Neuronal stem cell (in vitro differentiated cells): ENCODE measurements at regions not wholly inside any gene's neighbourhood (a gene's known extent, or its start where the extent isn't known, plus 50 kb on each side); places are given as distances from the start of the nearest gene placed in this dataset.

ENCODE experiments used
- DNase-seq: peaks from one replicate; pipeline ENCODE4 v3.0.0-alpha.2; 2013; ENCODE audit warnings: low spot score
- H2AFZ ChIP-seq: one replicate; pipeline ENCODE4 v1.6.1; 2013; ENCODE audit warnings: mild to moderate bottlenecking, low read length, inconsistent platforms
- H2AK5ac ChIP-seq: 2 replicates; pipeline ENCODE4 v1.6.1; 2013; ENCODE audit warnings: low read depth, mild to moderate bottlenecking, inconsistent platforms, low read length, moderate library complexity, mixed read lengths
- H2BK120ac ChIP-seq: 2 replicates; pipeline ENCODE4 v1.6.1; 2013; ENCODE audit warnings: low read depth, mild to moderate bottlenecking, inconsistent platforms, low read length, moderate library complexity, mixed read lengths
- H2BK12ac ChIP-seq: one replicate; pipeline ENCODE4 v1.6.1; 2013; ENCODE audit warnings: low read length, inconsistent platforms
- H2BK15ac ChIP-seq: 2 replicates; pipeline ENCODE4 v1.6.1; 2013; ENCODE audit warnings: mild to moderate bottlenecking, low read length, inconsistent platforms, mixed read lengths
- H2BK5ac ChIP-seq: one replicate; pipeline ENCODE4 v1.6.1; 2013; ENCODE audit warnings: inconsistent platforms, mild to moderate bottlenecking, low read length, moderate library complexity
- H3K14ac ChIP-seq: one replicate; pipeline ENCODE4 v1.6.1; 2013; ENCODE audit warnings: low read length, inconsistent platforms
- H3K18ac ChIP-seq: 2 replicates; pipeline ENCODE4 v1.6.1; 2013; ENCODE audit warnings: low read length, inconsistent platforms
- H3K23ac ChIP-seq: 2 replicates; pipeline ENCODE4 v1.6.1; 2013; ENCODE audit warnings: low read depth, mild to moderate bottlenecking, mixed read lengths, low read length, inconsistent platforms; ENCODE audit not compliant: poor library complexity
- H3K27ac ChIP-seq: replicated peaks from 3 replicates; pipeline ENCODE4 v1.5.1; 2013; ENCODE audit warnings: low read length, inconsistent platforms
- H3K27me3 ChIP-seq, 3 experiments: 2 replicates each; pipeline ENCODE4 v1.6.1; 2013; ENCODE audit warnings: low read length in 3 of 3, mild to moderate bottlenecking in 2 of 3, inconsistent platforms in 1 of 3, low read depth in 1 of 3, mixed read lengths in 1 of 3, moderate library complexity in 1 of 3; ENCODE audit not compliant: control insufficient read depth in 3 of 3, insufficient read depth in 3 of 3
- H3K36me3 ChIP-seq, 2 donors: replicated peaks in 1 of 2; 2 replicates each; pipeline ENCODE4 v1.6.1; 2013; ENCODE audit warnings: low read length in 2 of 2; ENCODE audit not compliant: control insufficient read depth in 2 of 2, insufficient read depth in 2 of 2
- H3K4ac ChIP-seq: 2 replicates; pipeline ENCODE4 v1.6.1; 2013; ENCODE audit warnings: inconsistent platforms, mild to moderate bottlenecking, low read length, moderate library complexity
- H3K4me1 ChIP-seq, 2 donors: 1 replicate in 1 of 2; 2 replicates in 1 of 2; pipeline ENCODE4 v1.6.1; 2013; ENCODE audit warnings: low read length in 2 of 2, low read depth in 1 of 2; ENCODE audit not compliant: control insufficient read depth in 2 of 2, insufficient read depth in 1 of 2
- H3K4me2 ChIP-seq: one replicate; pipeline ENCODE4 v1.6.1; 2013; ENCODE audit warnings: mild to moderate bottlenecking, low read length, inconsistent platforms; ENCODE audit not compliant: insufficient read depth, poor library complexity, severe bottlenecking
- H3K4me3 ChIP-seq, 2 donors: 2 replicates each; pipeline ENCODE4 v1.5.1; 2013; ENCODE audit warnings: low read length in 2 of 2, mild to moderate bottlenecking in 2 of 2, inconsistent platforms in 1 of 2, moderate library complexity in 1 of 2
- H3K79me1 ChIP-seq: one replicate; pipeline ENCODE4 v1.6.1; 2013; ENCODE audit warnings: low read depth, mild to moderate bottlenecking, inconsistent platforms, low read length, moderate library complexity
- H3K9ac ChIP-seq: one replicate; pipeline ENCODE4 v1.6.1; 2013; ENCODE audit warnings: mild to moderate bottlenecking, low read depth, low read length, inconsistent platforms; ENCODE audit not compliant: poor library complexity
- H3K9me3 ChIP-seq, 2 donors: replicated peaks in 1 of 2; 2 replicates each; pipeline versions ENCODE3 to v1.6.1; 2013; ENCODE audit warnings: low read length in 2 of 2, mild to moderate bottlenecking in 2 of 2, inconsistent platforms in 1 of 2, low read depth in 1 of 2, mixed read lengths in 1 of 2, moderate library complexity in 1 of 2; ENCODE audit not compliant: control insufficient read depth in 2 of 2, insufficient read depth in 1 of 2
- H4K8ac ChIP-seq: one replicate; pipeline ENCODE4 v1.6.1; 2013; ENCODE audit warnings: low read depth, mild to moderate bottlenecking, inconsistent platforms, low read length, moderate library complexity
- H4K91ac ChIP-seq: one replicate; pipeline ENCODE4 v1.6.1; 2013; ENCODE audit warnings: low read length, low read depth, mild to moderate bottlenecking, inconsistent platforms; ENCODE audit not compliant: poor library complexity
- WGBS, 2 donors: extraction: QIAGEN DNeasy Blood & Tissue Kit; methylation state at CpG; one replicate each; pipeline ENCODE4 v1.1.7; 2013; ENCODE audit warnings: missing lambda C conversion rate in 2 of 2, mixed read lengths in 1 of 2; ENCODE audit not compliant: insufficient read length in 2 of 2, insufficient replicate concordance in 1 of 2; ENCODE audit errors: extremely low coverage in 2 of 2; 5-methylcytosine and 5-hydroxymethylcytosine counted together

DNA sequence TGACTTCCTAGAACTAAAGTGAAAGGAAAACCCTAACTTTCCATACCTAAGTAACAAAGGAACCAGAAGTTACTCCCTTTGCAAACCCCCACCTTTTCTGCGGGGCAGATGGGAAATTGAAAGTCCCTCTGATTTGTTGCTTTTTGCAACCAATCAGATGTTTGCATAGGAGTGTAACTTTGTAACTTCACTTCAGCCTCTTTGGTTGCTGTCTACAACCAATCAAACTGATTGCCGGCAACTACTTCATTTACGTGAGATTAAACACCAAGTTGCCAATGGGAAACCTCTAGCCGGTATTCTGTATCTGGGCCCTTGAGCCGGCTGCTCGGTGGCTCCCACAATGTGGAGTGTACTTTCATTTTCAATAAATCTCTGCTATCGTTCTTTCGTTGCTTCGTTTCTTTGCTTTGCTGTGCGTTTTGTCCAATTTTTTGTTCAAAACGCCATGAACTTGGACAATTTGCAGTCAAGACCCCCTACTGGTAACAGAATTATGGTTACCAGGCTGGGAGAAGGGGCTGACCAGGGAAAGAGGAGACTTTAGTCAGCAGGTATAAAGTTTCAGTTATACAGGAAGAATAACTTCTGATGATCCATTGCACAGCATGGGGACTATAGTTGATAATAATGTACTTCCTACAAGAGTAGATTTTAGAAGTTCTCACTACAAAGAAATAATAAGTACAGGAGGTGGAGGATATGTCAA, 69.2 kb upstream of the RGS2 start:
- H2BK5ac ChIP-seq, result no peak overlapping the region
- H3K9me3 ChIP-seq, result peaks cover 0 to 9% of the 10 kb centered on the region in 2 donors
- no peak overlapping the region for H4K91ac ChIP-seq
- no peaks in the 10 kb centered on the region for H3K27me3 ChIP-seq
- no peaks in the 10 kb centered on the region for H3K79me1 ChIP-seq
- H3K4ac ChIP-seq, result no peak overlapping the region
- no peak for DNase-seq
- no peak overlapping the region for H2AK5ac ChIP-seq
- no CpG with 5 or more reads among the region's 11 CpGs for WGBS, 2 donors
- no peak overlapping the region for H3K23ac ChIP-seq
- no peaks in the 10 kb centered on the region for H3K36me3 ChIP-seq
- no peak overlapping the region for H3K4me3 ChIP-seq
- no peak overlapping the region for H2BK120ac ChIP-seq
- H3K27ac ChIP-seq, result no peak overlapping the region
- H3K14ac ChIP-seq, result no peak overlapping the region
- no peak overlapping the region for H4K8ac ChIP-seq
- no peak overlapping the region for H2BK15ac ChIP-seq
- no peak overlapping the region for H3K4me2 ChIP-seq
- H2AFZ ChIP-seq, result peak overlapping the region; percentile 34
- no peaks in the 10 kb centered on the region for H3K4me1 ChIP-seq
- no peak overlapping the region for H2BK12ac ChIP-seq
- no peak overlapping the region for H3K9ac ChIP-seq
- H3K18ac ChIP-seq, result no peak overlapping the region

DNA sequence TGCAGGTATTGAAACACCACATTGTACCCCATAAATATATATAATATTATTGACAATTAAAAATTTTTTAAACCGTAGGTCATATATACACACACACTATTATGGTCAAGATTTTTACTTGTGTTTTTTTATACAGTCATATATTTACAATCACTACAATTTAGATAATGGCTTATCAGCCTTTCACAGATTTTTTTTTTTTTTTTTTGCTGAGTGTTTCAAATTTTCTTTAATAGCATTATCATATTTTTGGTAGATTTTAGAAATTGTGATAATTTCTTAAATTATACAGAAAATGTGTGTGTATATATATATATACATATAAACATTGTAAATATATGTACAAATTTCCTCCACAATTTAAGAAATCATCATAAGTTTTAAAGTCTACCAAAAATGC, 68.6 kb upstream of the RGS2 start:
- Histone ChIP-seq H4K8ac (no peak overlapping the region), H2BK120ac (no peak overlapping the region), H4K91ac (no peak overlapping the region), H3K4ac (no peak overlapping the region), H3K18ac (no peak overlapping the region), H3K79me1 (no peaks in the 10 kb centered on the region), H3K27ac (no peak overlapping the region), H3K27me3 (no peaks in the 10 kb centered on the region), H3K23ac (no peak overlapping the region), H3K36me3 (no peaks in the 10 kb centered on the region), H3K4me1 (no peaks in the 10 kb centered on the region), H2AFZ (no peak overlapping the region), H3K14ac (no peak overlapping the region), H2BK15ac (no peak overlapping the region), H3K4me2 (no peak overlapping the region), H3K9me3 (peaks cover 0 to 9% of the 10 kb centered on the region in 2 donors), H2BK5ac (no peak overlapping the region), H3K9ac (no peak overlapping the region), H2BK12ac (no peak overlapping the region), H3K4me3 (no peak overlapping the region), H2AK5ac (no peak overlapping the region)
- WGBS, 2 donors, result no CpG with 5 or more reads among the region's 1 CpG
- DNase-seq, result no peak

DNA sequence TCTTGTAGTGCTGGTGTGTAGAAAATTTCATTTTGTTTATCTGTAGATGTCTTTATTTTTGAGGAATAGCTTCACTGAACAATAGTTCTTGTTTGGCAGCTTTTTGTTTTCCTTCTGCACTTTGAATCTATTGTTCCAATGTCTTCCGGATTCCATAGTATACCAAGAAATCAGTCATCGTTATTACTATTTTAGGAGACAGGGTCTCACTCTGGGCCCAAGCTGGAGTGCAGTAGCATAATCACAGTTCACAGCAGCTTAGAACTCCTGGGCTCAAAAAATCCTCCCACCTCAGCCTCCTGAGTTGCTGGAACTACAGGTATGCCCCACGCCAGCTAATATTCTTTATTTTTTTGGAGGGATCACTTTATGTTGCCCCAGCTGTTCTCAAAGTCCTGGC, 67.7 kb upstream of the RGS2 start:
- Histone ChIP-seq H3K14ac (no peak overlapping the region), H3K9me3 (peaks cover 0 to 9% of the 10 kb centered on the region in 2 donors), H3K23ac (no peak overlapping the region), H3K79me1 (no peaks in the 10 kb centered on the region), H2BK15ac (no peak overlapping the region), H2BK5ac (no peak overlapping the region), H3K18ac (no peak overlapping the region), H2AK5ac (no peak overlapping the region), H3K4ac (no peak overlapping the region), H3K4me1 (no peaks in the 10 kb centered on the region), H2BK12ac (no peak overlapping the region), H4K8ac (no peak overlapping the region), H3K36me3 (no peaks in the 10 kb centered on the region), H2BK120ac (no peak overlapping the region), H4K91ac (no peak overlapping the region), H3K27me3 (no peaks in the 10 kb centered on the region), H2AFZ (no peak overlapping the region), H3K27ac (no peak overlapping the region), H3K4me2 (no peak overlapping the region), H3K4me3 (no peak overlapping the region), H3K9ac (no peak overlapping the region)
- no CpG with 5 or more reads among the region's 3 CpGs for WGBS, 2 donors
- no peak for DNase-seq

DNA sequence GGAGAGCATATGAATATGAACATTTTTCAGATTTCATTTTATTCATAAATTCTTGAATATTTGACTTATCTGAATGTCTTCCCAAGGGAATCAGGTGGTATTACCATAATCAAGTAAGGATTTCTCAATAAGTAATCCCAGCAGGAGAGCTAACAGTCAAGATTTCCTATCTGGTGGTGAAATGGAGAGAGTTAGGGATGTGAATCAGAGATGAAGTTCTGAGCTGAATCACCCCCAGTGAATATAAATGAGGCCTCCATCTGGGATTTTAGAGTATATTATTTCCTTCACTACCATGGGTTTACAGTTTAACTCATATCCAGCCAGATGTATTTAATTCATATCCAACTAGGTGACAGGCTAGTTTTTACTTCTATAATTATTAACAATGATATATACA, 61.5 kb upstream of the RGS2 start:
- Histone ChIP-seq H3K4me3 (no peak overlapping the region), H3K36me3 (no peaks in the 10 kb centered on the region), H2BK120ac (no peak overlapping the region), H2BK5ac (no peak overlapping the region), H2AFZ (no peak overlapping the region), H3K9ac (no peak overlapping the region), H3K9me3 (no peaks in the 10 kb centered on the region), H3K27ac (no peak overlapping the region), H2BK12ac (no peak overlapping the region), H3K79me1 (no peaks in the 10 kb centered on the region), H3K4me2 (no peak overlapping the region), H3K14ac (no peak overlapping the region), H3K4ac (no peak overlapping the region), H4K91ac (no peak overlapping the region), H2BK15ac (no peak overlapping the region), H3K23ac (no peak overlapping the region), H4K8ac (no peak overlapping the region), H3K18ac (no peak overlapping the region), H3K4me1 (no peaks in the 10 kb centered on the region), H3K27me3 (no peaks in the 10 kb centered on the region), H2AK5ac (no peak overlapping the region)
- no peak for DNase-seq
